ENCODE measurements at regions not wholly inside any gene's neighbourhood (a gene's known extent, or its start where the extent isn't known, plus 50 kb on each side); places are given as distances from the start of the nearest gene placed in this dataset.

- Histone ChIP-seq H3K79me2 (ENCODE audit: insufficient read depth, low read length) (no peaks in the 10 kb centered on the region), H3K27me3 (ENCODE audit: insufficient read depth, low read length) (no peaks in the 10 kb centered on the region), H3K36me3 (ENCODE audit: insufficient read depth, low read length) (no peaks in the 10 kb centered on the region), H3K9me2 (ENCODE audit: low read depth, low read length) (no peaks in the 10 kb centered on the region), H3K9me3 (ENCODE audit: low read length) (no peaks in the 10 kb centered on the region), H2AFZ (ENCODE audit: low read length) (no peak overlapping the region), H4K20me1 (ENCODE audit: insufficient read depth, low read length) (no peaks in the 10 kb centered on the region), H3K4me1 (ENCODE audit: insufficient read depth, low read length, severe bottlenecking) (no peaks in the 10 kb centered on the region), H3K9ac (ENCODE audit: low read length) (no peak overlapping the region), H3F3A (ENCODE audit: insufficient read depth, low read length) (no peaks in the 10 kb centered on the region), H3K4me2 (ENCODE audit: low read length) (no peak overlapping the region), H3K4me3 (ENCODE audit: low read depth, low read length, poor library complexity, severe bottlenecking) (no peak overlapping the region), H3K27ac (ENCODE audit: low read depth, low read length, poor library complexity, severe bottlenecking) (no peak overlapping the region)
- TF ChIP-seq EZH2 (IDR thresholded peaks at IDR 0.05; ENCODE audit: borderline replicate concordance, low read length), result no peak
- TF ChIP-seq, protein P1, sequence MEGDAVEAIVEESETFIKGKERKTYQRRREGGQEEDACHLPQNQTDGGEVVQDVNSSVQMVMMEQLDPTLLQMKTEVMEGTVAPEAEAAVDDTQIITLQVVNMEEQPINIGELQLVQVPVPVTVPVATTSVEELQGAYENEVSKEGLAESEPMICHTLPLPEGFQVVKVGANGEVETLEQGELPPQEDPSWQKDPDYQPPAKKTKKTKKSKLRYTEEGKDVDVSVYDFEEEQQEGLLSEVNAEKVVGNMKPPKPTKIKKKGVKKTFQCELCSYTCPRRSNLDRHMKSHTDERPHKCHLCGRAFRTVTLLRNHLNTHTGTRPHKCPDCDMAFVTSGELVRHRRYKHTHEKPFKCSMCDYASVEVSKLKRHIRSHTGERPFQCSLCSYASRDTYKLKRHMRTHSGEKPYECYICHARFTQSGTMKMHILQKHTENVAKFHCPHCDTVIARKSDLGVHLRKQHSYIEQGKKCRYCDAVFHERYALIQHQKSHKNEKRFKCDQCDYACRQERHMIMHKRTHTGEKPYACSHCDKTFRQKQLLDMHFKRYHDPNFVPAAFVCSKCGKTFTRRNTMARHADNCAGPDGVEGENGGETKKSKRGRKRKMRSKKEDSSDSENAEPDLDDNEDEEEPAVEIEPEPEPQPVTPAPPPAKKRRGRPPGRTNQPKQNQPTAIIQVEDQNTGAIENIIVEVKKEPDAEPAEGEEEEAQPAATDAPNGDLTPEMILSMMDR (IDR thresholded peaks at IDR 0.05; ENCODE audit: low read length), result no peak
These were observed 535.8 kb upstream of the SLITRK1 start for GRCh38 chr13:84418041-84418440.

DNA sequence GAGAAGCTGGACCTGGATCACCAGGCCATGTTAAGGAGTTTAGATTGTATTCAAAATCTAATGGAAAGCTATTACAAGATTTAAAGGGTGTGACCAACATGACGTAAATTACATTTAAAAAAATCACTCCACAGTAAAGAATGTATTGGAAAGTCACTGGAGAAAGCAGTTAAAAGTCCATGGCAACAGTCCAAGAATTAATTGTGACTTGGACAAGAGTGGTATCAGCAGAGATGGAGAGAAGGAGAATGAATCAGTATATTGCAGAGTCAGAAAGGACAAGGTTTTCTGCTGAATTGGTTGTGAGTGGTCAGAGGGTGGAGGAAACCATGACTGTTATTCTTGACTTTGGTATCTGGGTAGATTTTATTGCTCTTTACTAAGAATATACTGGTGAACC lies 535.1 kb upstream of the SLITRK1 start:
- H3K9me3 ChIP-seq (ENCODE audit: low read length), result no peaks in the 10 kb centered on the region
- no peaks in the 10 kb centered on the region for H3K4me1 ChIP-seq (ENCODE audit: insufficient read depth, low read length, severe bottlenecking)
- H2AFZ ChIP-seq (ENCODE audit: low read length), result no peak overlapping the region
- no peak overlapping the region for H3K4me3 ChIP-seq (ENCODE audit: low read depth, low read length, poor library complexity, severe bottlenecking)
- no peak overlapping the region for H3K27ac ChIP-seq (ENCODE audit: low read depth, low read length, poor library complexity, severe bottlenecking)
- no peaks in the 10 kb centered on the region for H3K9me2 ChIP-seq (ENCODE audit: low read depth, low read length)
- TF ChIP-seq, protein P1 (IDR thresholded peaks at IDR 0.05; ENCODE audit: low read length), result no peak
- no peak for TF ChIP-seq EZH2 (IDR thresholded peaks at IDR 0.05; ENCODE audit: borderline replicate concordance, low read length)
- H3K4me2 ChIP-seq (ENCODE audit: low read length), result no peak overlapping the region
- H3F3A ChIP-seq (ENCODE audit: insufficient read depth, low read length), result no peaks in the 10 kb centered on the region
- H3K36me3 ChIP-seq (ENCODE audit: insufficient read depth, low read length), result no peaks in the 10 kb centered on the region
- no peak overlapping the region for H3K9ac ChIP-seq (ENCODE audit: low read length)
- H3K79me2 ChIP-seq (ENCODE audit: insufficient read depth, low read length), result no peaks in the 10 kb centered on the region
- H3K27me3 ChIP-seq (ENCODE audit: insufficient read depth, low read length), result no peaks in the 10 kb centered on the region
- H4K20me1 ChIP-seq (ENCODE audit: insufficient read depth, low read length), result no peaks in the 10 kb centered on the region

GRCh38 chr13:84413016-84413415 lies 530.7 kb upstream of the SLITRK1 start:
- Histone ChIP-seq H3K79me2 (ENCODE audit: insufficient read depth, low read length) (no peaks in the 10 kb centered on the region), H3K27ac (ENCODE audit: low read depth, low read length, poor library complexity, severe bottlenecking) (no peak overlapping the region), H3F3A (ENCODE audit: insufficient read depth, low read length) (no peaks in the 10 kb centered on the region), H3K4me2 (ENCODE audit: low read length) (no peak overlapping the region), H3K9me2 (ENCODE audit: low read depth, low read length) (no peaks in the 10 kb centered on the region), H4K20me1 (ENCODE audit: insufficient read depth, low read length) (no peaks in the 10 kb centered on the region), H2AFZ (ENCODE audit: low read length) (no peak overlapping the region), H3K4me3 (ENCODE audit: low read depth, low read length, poor library complexity, severe bottlenecking) (no peak overlapping the region), H3K36me3 (ENCODE audit: insufficient read depth, low read length) (no peaks in the 10 kb centered on the region), H3K4me1 (ENCODE audit: insufficient read depth, low read length, severe bottlenecking) (no peaks in the 10 kb centered on the region), H3K9me3 (ENCODE audit: low read length) (no peaks in the 10 kb centered on the region), H3K9ac (ENCODE audit: low read length) (no peak overlapping the region), H3K27me3 (ENCODE audit: insufficient read depth, low read length) (no peaks in the 10 kb centered on the region)
- no peak for TF ChIP-seq EZH2 (IDR thresholded peaks at IDR 0.05; ENCODE audit: borderline replicate concordance, low read length)
- TF ChIP-seq, protein P1 (IDR thresholded peaks at IDR 0.05; ENCODE audit: low read length), result no peak
